DND-41 (cell line): ENCODE measurements at regions not wholly inside any gene's neighbourhood (a gene's known extent, or its start where the extent isn't known, plus 50 kb on each side); places are given as distances from the start of the nearest gene placed in this dataset.

Experiments
- ATAC-seq: fragments of 200-7000 bp; cut with Tn5 transposase; 3 replicates; pipeline ENCODE4 v1.9.1; 2021; ENCODE audit warnings: low read depth; ENCODE audit not compliant: insufficient read depth
- DNase-seq: peaks from one replicate; pipeline ENCODE4 v3.0.0-alpha.2; 2020
- H2AFZ ChIP-seq: 2 replicates; pipeline ENCODE4 v1.6.0; 2012; ENCODE audit warnings: low read depth, low read length
- H3K27ac ChIP-seq: 2 replicates; pipeline ENCODE4 v1.5.1; 2012; ENCODE audit warnings: low read length, inconsistent platforms
- H3K27me3 ChIP-seq: fragments of 200-600 bp; sonication (generic); 2 replicates; pipeline ENCODE4 v1.6.0; 2012; ENCODE audit warnings: low read length, mild to moderate bottlenecking, inconsistent platforms; ENCODE audit not compliant: insufficient read depth, poor library complexity
- H3K36me3 ChIP-seq: 2 replicates; pipeline ENCODE4 v1.5.1; 2012; ENCODE audit warnings: low read length, inconsistent platforms; ENCODE audit not compliant: insufficient read depth
- H3K4me1 ChIP-seq: 2 replicates; pipeline ENCODE4 v1.5.1; 2012; ENCODE audit warnings: mild to moderate bottlenecking, low read length; ENCODE audit not compliant: insufficient read depth
- H3K4me2 ChIP-seq: 2 replicates; pipeline ENCODE4 v1.6.0; 2012; ENCODE audit warnings: mild to moderate bottlenecking, moderate library complexity, low read length, inconsistent platforms; ENCODE audit not compliant: insufficient read depth
- H3K4me3 ChIP-seq, 2 experiments: fragments of 200-600 bp in 1 of 2; shearing (Covaris generic) in 1 of 2; 2 replicates each; pipeline ENCODE4 v1.5.1; 2012 to 2016; ENCODE audit warnings: inconsistent platforms in 2 of 2, low read length in 2 of 2, mild to moderate bottlenecking in 2 of 2, low read depth in 1 of 2, moderate library complexity in 1 of 2
- H3K79me2 ChIP-seq: 2 replicates; pipeline ENCODE4 v1.6.0; 2012; ENCODE audit warnings: low read length, inconsistent platforms; ENCODE audit not compliant: insufficient read depth
- H3K9ac ChIP-seq: 2 replicates; pipeline ENCODE4 v1.6.0; 2012; ENCODE audit warnings: low read depth, mild to moderate bottlenecking, inconsistent platforms, low read length, moderate library complexity
- H3K9me3 ChIP-seq: 2 replicates; pipeline ENCODE4 v1.5.1; 2012; ENCODE audit warnings: low read length, moderate library complexity, mild to moderate bottlenecking, inconsistent platforms; ENCODE audit not compliant: insufficient read depth, severe bottlenecking
- H4K20me1 ChIP-seq: 2 replicates; pipeline ENCODE4 v1.6.0; 2012; ENCODE audit warnings: low read length; ENCODE audit not compliant: insufficient read depth
- CTCF ChIP-seq: IDR thresholded peaks from 2 replicates; pipeline ENCODE4 v1.5.1; 2012; ENCODE audit warnings: borderline replicate concordance, low read length, moderate library complexity, mild to moderate bottlenecking; ENCODE audit not compliant: poor library complexity, severe bottlenecking; ENCODE audit errors: extremely low read depth
- EZH2 ChIP-seq: IDR thresholded peaks from 3 replicates; pipeline ENCODE4 v1.6.1; 2012; ENCODE audit warnings: borderline replicate concordance, low read depth, mild to moderate bottlenecking, moderate library complexity, low read length, inconsistent platforms; ENCODE audit not compliant: severe bottlenecking

GRCh38 chr12:71010143-71010479 lies 89.6 kb upstream of the PTPRR start:
- no peak for TF ChIP-seq CTCF
- no peak for TF ChIP-seq EZH2
- Histone ChIP-seq H3K27me3 (no peaks in the 10 kb centered on the region), H3K4me2 (no peak overlapping the region), H3K79me2 (no peaks in the 10 kb centered on the region), H3K4me3 (no peak overlapping the region), H3K9ac (no peak overlapping the region), H3K4me1 (no peaks in the 10 kb centered on the region), H3K36me3 (no peaks in the 10 kb centered on the region), H3K9me3 (no peaks in the 10 kb centered on the region), H3K27ac (no peak overlapping the region), H2AFZ (no peak overlapping the region), H4K20me1 (no peaks in the 10 kb centered on the region)
- no peak for ATAC-seq
- DNase-seq = no peak

- Histone ChIP-seq H3K27me3 (no peaks in the 10 kb centered on the region), H3K4me1 (no peaks in the 10 kb centered on the region), H3K4me2 (no peak overlapping the region), H3K9ac (no peak overlapping the region), H4K20me1 (no peaks in the 10 kb centered on the region), H3K36me3 (no peaks in the 10 kb centered on the region), H3K9me3 (no peaks in the 10 kb centered on the region), H3K79me2 (no peaks in the 10 kb centered on the region), H3K4me3 (no peak overlapping the region), H3K27ac (no peak overlapping the region), H2AFZ (no peak overlapping the region)
- no peak for TF ChIP-seq EZH2
- no peak for TF ChIP-seq CTCF
- ATAC-seq (no peak), DNase-seq (no peak)
Measured at GRCh38 chr12:71009430-71010142, 89.0 kb upstream of the PTPRR start.

- no peak overlapping the region for H3K4me3 ChIP-seq
- DNase-seq = no peak
- no peaks in the 10 kb centered on the region for H3K79me2 ChIP-seq
- H3K4me2 ChIP-seq = no peak overlapping the region
- no peak overlapping the region for H3K9ac ChIP-seq
- ATAC-seq = no peak
- no peaks in the 10 kb centered on the region for H4K20me1 ChIP-seq
- H3K27me3 ChIP-seq = no peaks in the 10 kb centered on the region
- no peak overlapping the region for H3K27ac ChIP-seq
- H3K4me1 ChIP-seq = no peaks in the 10 kb centered on the region
- H3K9me3 ChIP-seq = no peaks in the 10 kb centered on the region
- no peaks in the 10 kb centered on the region for H3K36me3 ChIP-seq
- TF ChIP-seq CTCF (no peak), EZH2 (no peak)
- H2AFZ ChIP-seq = no peak overlapping the region
Measured at GRCh38 chr12:71008616-71009015, 88.1 kb upstream of the PTPRR start.
